GM21717 (cell line): ENCODE measurements at regions not wholly inside any gene's neighbourhood (a gene's known extent, or its start where the extent isn't known, plus 50 kb on each side); places are given as distances from the start of the nearest gene placed in this dataset.
"Not testable (repeated sequence)": the region's sequence is repeated elsewhere in the genome, so short reads cannot be mapped to it uniquely, and the experiment has no call there.

Experiments
- ATAC-seq: cut with Tn5 transposase; IDR thresholded peaks from one replicate; pipeline ENCODE4 v1.9.1; 2021; ENCODE audit warnings: mild to moderate bottlenecking, moderate library complexity; ENCODE audit not compliant: unreplicated experiment

DNA sequence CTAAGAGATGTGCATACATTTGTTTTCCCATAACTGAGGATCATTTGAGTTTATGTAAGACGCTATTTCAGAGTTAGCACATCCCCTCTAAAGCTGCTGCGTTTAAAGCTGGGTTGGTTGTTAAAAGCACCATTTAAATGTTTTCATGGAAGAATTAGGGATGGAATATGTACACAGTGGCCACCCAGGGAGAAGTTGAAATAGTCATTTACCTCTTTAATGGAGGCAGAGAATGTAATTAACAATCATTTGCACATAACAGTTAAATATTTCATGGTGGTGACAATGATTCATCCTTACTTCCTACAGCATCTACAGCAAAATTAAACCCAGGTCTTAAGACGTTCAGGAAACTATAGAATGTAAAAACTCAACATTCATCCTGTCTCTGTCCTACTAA, 100.3 kb downstream of the KIF4B start:
- no peak for ATAC-seq

DNA sequence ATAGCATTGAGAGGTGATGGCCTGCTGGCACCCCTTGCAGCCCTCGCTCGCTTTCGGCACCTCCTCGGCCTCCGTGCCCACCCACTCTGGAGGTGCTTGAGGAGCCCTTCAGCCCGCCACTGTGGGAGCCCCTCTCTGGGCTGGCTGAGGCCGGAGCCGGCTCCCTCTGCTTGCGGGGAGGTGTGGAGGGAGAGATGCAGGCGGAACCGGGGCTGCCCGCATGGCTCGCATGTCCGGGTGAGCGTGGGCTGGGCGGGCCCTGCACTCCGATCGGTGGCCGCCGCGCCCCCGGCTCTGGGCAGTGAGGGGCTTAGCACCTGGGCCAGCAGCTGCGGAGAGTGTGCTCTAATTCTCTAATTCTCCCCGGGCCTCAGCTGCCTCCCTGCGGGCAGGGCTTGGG, 101.1 kb downstream of the KIF4B start:
- ATAC-seq = no peak

DNA sequence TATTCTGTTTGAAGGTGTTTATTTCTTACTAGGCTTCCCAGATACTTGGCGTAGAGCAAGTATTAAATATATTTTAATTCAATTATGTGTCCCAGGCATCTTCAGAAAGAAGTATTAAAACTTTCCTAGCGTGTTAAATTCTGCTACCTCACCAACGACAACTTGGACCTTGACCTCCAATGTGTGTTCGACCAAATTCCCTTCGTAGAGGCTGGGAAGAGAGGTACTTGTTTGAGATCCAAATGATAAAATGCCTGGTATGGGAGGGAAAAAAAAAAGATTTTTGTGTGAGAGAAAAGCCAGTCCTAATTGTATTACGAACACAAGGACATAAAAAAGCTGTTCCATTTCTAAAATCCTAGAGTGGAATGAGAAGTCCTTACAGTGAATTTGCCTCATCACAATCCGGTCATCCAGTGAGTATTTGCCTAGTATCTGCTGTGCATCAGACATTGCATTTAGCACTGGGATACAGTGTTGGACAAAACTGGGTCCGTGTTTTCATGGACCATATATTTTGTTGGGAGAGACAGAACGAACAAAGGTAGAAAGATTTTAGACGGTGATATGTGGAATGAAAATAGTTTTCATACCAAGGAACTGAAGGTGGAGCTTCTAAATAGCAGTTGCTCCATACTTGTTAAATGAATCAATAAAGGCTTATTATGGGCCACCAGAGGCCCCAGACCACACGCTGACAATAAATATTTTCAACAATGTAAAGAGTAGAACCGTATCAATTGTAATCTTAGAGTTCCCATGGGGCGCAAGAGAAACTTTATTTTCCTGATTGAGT, 103.1 kb downstream of the KIF4B start:
- no peak for ATAC-seq

DNA sequence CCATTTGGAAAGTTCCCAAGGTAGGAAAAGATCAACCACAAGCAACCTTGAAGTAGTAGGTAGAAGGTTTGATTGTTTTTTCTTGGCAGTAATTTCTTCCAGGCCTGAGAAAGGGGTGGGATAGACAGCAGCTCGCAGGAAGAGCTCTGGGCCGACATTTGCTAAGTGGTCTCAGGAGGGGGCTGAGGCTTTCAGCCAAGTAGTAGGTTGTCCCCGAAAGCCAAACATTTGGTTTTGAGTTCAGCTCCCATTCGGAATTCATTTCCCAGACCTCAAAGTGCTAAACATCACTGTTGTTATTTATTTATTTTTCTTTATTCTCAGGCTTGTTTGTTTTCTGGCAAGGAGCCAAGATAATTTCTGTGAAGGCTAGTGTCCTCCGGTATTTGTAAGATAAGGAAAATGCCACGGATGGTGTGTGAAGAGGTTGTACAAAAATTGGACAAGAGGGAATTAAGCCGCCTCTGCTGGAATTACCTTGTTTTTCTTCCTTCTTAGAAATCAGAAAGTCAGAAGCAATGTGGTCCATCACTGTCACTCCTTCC, 112.1 kb downstream of the KIF4B start:
- no peak for ATAC-seq

DNA sequence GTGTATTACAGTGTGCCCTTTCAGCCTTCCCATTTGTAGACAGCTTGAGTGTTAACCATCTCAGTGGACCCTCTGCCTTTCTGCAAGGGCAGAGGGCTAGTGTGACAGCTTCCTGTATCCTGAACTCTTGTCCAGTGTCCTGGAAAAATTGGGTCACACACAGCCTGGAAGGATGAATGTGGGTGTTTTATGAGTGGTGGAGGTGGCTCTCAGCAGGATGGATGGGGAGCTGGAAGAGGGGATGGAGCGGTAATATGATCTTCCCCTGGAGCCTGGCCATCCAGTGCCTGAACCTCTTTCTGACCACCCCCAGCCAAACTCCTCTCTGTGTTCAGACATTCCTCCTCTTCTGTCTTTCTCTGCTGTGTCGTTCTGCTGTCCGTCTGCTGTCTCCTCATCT, 113.0 kb downstream of the KIF4B start:
- ATAC-seq = no peak

DNA sequence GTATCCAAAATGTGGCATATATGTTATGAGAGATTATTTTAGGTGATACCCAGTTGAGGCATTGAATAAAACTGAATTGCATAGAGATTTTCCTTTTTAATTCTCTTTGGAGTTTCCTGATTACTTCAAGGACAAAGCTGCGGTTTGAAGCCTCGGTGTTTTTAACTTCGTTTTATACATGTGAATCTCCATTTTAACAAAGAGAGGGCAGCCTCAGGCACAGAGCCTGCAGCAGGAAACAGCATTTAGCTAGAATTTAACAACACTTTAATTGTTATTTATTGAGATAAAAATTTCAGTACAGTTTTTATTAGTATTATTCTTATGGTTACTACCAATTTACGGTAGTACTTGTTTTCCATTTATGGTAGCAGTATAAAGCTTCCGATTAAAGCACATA, 114.0 kb downstream of the KIF4B start:
- no peak for ATAC-seq

DNA sequence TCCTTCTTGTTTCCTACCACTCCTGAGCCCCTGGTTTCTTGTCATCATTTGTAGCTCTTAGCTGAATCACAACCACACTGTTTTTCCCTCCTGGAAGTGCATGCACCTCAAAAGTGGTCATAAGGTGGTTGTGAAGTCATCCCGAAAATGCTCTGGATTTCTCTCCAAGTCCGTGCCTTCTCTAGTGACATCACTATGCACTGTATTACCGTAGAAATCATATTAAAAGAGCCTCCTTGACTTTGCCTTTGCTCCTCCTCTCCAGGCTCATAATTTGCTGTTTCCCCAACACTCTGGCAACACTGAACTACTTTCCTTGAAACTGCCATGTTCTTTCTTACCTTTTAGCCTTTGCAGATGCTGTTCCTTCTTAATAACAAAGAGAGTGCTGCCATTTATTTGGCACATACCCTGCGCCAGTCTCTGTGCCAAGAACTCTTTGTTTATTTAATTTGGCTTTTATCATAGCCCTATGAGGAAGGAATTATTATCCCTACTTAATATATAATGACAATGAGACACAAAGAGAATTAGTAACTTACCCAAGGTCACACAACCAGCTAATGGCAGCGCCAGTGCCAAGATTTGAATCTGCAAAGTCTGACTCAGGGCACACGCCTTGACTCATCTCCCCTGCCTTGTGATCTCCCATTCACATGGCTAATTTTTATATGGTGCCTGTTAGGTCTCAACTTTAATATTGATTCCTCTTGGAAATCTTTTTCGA, 115.4 kb downstream of the KIF4B start:
- no peak for ATAC-seq

DNA sequence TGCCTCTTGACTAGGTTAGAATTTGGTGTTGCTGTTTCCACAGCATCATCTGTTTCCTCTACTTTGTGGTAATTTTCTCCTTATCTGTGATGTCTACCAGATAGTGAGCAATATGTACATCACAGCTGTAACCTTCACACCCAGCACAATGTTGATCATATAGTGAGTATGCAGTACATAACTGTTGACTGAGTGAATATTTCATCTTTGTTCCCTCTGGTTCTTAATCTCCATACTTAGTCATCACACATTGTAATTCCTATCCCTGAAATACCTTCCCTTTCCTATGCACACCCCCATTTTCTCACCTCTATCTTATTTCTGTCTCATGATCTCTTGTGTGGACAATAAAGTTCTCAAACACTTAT, 115.9 kb downstream of the KIF4B start:
- ATAC-seq = no peak

DNA sequence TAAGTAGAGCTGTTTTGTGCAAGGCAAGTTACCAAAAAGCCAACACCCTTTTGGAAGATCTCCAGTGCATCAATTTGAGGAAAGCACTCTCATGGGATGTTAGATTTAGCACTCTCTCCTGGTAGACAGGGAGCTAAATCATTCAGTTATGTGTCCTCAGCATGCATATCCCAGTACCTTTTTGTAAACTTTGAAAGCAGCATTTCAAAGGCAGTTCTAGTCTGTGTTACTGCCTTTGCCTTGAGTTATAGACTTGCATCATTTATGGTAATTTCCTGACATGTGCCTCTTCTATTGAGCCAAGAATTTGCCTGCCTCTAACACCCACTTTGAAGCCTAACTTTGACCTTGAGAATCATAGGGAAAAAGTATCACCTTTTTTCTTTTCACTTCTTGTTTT, 120.6 kb downstream of the KIF4B start:
- ATAC-seq = no peak

DNA sequence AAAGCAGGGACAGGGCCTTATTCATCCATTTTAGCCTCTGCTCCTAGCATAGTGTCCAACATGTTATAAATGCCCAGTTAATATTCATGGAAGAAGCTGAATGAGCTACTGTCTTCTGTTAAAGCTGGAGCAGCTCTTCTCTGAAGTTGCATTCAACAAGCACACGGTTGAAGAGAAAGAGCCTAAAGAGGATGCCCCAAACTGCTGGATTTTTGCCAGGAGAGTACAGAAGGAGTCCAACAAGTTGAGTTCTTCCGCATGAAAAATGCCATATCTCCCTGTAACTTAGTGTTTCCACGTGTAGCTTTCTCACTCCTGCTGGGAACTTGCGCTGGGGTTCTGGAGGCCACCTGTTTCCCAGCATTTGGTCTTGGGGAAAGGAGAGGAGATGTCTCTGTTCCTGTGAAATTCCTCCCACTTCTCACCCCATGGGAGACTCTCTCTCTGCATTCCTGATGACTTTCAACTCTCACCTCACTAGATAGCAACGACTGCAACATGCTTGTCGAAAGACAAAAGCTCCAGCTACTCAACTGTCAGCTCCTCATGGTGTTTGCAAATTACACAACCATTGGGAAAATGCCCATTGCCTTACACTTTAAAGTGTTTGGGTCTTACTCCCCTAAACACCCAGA, 122.8 kb downstream of the KIF4B start:
- ATAC-seq = no peak

DNA sequence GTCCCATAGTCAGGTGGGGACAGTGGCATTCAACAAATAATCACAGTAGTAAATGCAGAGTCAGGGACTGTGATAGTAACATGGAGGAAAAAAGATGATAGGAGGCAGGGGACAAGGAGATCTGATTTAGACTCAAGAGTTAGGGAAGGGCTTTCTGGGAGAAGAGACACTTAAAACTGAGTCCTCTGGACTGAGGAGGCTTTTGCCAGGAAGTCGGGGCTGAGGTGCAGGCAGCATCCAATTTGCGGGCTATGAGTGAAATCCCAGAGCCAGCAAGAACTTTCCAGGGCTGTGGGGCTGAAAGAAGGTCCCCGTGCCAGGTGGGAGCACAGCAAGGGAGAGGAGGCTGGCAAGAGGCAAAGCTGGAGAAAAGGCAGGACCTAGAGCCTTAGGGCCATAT, 124.1 kb downstream of the KIF4B start:
- no peak for ATAC-seq

DNA sequence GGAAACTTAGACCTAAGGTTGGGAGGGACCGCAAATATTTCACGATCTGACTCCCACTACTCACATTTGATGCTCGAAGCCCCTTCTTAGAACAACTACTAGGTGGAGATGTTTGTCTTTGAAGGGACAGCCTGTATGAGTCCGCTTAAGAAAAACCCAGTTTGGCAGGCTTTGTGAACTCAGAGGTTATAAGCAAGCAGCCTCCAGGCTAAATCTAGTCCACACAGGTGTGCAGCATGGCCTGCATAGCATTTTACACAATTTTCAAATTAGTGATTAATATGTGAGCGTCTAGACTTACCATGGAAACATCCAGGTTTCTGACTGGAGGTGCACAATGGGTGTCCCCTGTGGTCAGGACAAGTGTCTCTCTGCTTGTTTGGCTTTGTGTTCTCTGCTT, 127.1 kb downstream of the KIF4B start:
- ATAC-seq = no peak

DNA sequence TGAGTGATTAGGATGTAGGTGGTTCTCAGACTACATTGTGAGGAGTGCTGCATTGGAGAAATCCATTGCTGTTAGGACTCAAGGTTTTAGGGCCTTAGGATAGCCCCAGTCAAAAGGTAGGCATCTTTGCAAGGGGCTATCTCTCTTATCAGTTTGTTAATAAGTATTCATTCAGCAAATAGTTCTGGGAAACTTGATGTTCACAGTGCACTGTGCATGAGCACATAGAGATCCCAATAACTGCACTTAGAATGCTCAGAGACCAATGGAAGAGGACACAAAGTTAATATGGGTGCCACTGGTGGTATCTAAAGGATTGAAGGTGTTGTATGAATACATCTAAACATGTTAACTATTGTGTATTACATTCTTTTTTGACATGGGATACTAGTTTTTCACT, 131.4 kb downstream of the KIF4B start:
- ATAC-seq = no peak

DNA sequence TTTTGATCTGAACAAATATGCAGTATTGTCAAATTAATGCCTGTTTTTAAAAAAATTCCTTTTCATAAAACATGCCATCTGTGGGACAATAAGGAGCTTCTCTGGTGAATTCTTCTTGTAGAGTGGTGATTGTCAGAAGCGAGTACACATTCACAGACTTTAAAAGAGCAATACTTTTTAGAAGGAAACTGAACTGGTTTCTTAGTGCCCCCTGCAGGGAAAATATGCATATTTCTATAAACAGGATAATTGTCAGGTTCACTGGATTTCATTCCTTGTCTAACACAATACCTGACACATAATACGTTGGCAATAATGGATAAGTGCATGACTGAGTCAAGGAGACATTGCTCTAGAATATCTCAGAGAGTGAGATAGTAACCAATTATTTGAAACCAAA, 133.7 kb downstream of the KIF4B start:
- ATAC-seq = no peak

DNA sequence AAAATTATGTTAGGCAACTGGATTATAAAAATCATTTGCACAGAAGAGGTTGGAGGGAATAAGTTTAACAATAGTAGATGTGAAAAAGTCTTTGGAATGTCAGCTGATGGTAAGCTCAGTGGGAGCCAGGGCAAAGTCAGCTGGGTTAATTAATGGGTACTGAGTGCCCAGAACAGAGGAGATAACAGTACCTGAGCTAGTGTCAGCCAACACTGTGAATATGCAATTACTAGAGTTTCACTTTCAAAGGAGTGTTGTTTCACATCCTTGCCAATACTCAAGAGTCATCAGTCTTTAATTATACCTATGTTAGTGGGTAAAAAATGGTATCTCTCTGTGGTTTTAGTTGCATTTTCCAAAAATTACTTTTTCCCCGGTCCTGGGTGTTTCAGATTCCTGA, 135.1 kb downstream of the KIF4B start:
- ATAC-seq = peak; percentile 58

DNA sequence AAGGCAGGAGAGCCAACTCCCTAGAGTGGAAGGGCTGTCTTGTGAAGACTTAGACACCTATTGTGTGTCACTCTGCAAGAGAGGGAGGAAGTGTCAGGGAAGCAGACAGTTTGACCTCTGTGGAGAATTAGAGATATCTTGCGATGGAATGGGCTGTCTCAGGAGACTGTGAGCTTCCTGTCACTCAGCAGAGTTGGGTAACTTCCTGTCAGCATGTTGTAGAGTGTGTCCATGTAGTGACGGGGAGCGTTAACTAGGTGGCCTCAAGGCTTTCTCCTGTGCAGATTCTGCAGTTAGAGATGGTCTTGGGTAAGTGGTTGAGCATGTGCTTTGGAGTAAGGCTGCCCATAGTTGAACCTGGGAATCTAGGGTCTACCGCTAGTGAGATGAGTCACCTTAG, 136.5 kb downstream of the KIF4B start:
- no peak for ATAC-seq

DNA sequence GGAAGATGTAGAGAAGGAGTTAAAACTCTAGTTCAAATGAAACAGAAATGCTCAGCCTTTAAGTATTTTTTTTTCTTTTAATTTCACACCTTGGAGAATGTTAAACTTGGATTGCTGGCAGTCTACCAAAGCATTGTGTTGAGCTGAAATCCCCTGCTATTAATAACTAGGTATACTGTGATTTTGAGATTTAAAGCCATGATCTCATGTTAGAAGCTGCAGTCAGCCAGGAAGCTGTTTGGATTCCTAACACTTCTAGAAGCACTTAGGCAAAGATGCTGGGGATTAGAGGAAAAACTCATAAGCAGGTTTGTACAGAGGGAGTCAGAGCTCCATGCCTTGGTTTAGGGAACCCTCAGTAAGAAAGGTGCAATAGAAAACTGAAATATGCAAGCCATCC, 141.4 kb downstream of the KIF4B start:
- no peak for ATAC-seq

DNA sequence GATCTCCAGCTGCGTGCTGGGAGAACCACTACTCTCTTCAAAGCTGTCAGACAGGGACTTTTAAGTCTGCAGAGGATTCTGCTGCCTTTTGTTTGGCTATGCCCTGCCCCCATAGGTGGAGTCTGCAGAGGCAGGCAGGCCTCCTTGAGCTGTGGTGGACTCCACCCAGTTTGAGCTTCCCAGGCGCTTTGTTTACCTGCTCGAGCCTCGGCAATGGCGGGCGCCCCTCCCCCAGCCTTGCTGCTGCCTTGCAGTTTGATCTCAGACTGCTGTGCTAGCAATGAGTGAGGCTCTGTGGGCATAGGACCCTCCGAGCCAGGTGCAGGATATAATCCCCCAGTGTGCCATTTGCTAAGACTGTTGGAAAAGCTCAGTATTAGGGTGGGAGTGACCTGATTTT, 149.5 kb downstream of the KIF4B start:
- not testable (repeated sequence) for ATAC-seq

DNA sequence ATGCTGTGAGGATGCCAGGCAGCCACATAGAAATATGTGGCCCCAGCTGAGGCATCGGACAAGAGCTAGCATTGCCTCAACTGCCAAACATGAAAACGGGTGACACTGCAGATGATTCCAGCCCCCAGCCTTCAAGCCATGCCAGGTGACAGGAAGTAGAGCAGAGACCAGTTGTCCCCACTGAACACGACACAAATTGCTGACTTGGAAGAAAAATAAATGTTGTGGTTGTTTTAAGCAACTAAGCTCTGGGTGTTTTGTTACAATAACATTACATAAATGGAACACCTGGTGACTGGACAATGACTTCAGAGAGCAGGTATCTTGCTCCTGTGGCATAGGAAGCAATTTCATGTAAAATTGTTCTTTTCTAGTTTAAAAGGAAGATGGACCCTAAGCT, 154.2 kb downstream of the KIF4B start:
- ATAC-seq = no peak

DNA sequence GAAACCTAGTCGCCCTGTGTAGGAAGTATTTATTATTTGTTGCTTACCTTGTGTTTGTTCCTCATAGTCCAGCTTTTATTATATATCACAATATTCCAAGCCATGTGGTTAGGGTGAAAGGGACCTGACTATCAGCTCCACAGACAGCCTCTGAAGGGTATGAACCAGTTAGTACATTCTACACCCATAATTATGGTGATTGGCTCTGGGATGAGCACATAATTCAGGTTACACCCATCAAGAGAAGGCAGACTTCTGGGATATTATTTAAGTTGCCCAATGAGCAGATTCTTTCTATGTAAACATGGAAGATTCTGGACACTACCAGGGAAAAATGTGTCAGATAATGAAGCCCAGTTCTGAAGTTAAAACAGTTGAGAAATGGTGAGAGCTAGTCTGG, 168.0 kb downstream of the KIF4B start:
- no peak for ATAC-seq

DNA sequence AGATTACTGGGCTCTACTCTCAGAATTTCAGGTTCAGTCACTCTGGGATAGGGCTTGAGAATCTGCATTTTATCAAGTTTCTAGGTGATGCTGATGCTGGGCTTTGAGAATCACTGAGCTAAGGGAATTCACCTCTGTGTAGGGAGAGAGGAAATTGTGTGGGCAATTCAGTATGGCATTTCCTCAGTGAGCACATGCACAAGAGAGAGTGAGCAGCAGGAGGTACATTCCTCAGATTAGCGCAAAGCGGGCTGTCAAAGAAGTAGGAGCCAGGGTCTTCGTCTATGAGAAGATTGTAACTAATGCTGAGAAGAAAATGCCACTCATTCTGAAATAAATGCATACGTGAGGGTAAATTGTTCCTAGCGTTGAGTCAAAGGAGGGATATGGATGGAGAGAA, 175.9 kb downstream of the KIF4B start:
- ATAC-seq = no peak

DNA sequence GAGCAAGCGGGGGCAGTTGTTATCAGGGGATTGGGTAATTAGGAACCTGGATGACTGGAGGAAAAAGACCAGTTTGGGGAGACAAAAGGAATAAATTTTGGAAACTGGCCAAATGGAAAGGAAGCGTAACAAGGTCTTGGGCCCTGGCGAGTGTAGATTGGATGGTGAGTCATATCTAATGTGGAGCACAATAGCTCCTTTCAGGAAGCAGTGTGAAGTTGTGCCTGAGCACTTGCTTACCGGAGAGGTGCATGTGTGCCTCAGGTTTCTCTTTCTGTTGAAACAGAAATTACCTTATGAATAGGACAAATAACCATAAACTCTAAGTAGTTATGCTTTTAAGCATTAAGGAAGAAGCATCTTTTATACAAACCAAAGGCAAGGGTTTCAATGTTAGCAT, 176.4 kb downstream of the KIF4B start:
- ATAC-seq = no peak
